Endothelial cell of umbilical vein (primary cell): ENCODE measurements at regions not wholly inside any gene's neighbourhood (a gene's known extent, or its start where the extent isn't known, plus 50 kb on each side); places are given as distances from the start of the nearest gene placed in this dataset.

ENCODE experiments used
- BruUV-seq: library from RNA; stranded (reverse); fragments of 400-500 nt; replicated peaks from 2 replicates; lab custom pipeline; 2021; lab: Mats Ljungman, UMichigan
- CTCF ChIA-PET: fragments of 300-600, 350-600 bp; sonication (Branson Sonifier 250); formaldehyde crosslinking; loops from one replicate; lab custom pipeline; 2021; ENCODE audit warnings: antibody characterized with exemption, inconsistent platforms; lab: Charles Lee
- POLR2A ChIA-PET: fragments of 300-600, 350-600 bp; sonication (Branson Sonifier 250); formaldehyde crosslinking; loops from one replicate; lab custom pipeline; 2021; ENCODE audit warnings: antibody characterized with exemption, inconsistent platforms; lab: Charles Lee
- DNase-seq: peaks from one replicate; pipeline ENCODE4 v3.0.0-alpha.2; 2011; ENCODE audit warnings: low read depth, low spot score
- FAIRE-seq: peaks from 2 replicates; lab custom pipeline; 2011; peaks lifted over from hg19 to GRCh38; lab: Jason Lieb, UNC
- H2AFZ ChIP-seq: 2 replicates; pipeline ENCODE4 v1.6.0; 2012; ENCODE audit warnings: low read depth, low read length, control low read depth, inconsistent platforms
- H3K27ac ChIP-seq: 2 replicates; pipeline ENCODE4 v1.5.1; 2011; ENCODE audit warnings: low read depth, mild to moderate bottlenecking, control low read depth, low read length, moderate library complexity; ENCODE audit not compliant: insufficient read depth
- H3K27me3 ChIP-seq, 2 experiments: 2 replicates each; pipeline versions ENCODE4 v1.6.0 to v1.6.1; 2011; ENCODE audit warnings: low read length in 2 of 2, mixed read lengths in 1 of 2; ENCODE audit not compliant: control insufficient read depth in 2 of 2, insufficient read depth in 2 of 2
- H3K36me3 ChIP-seq, 2 experiments: 2 replicates in 1 of 2; 3 replicates in 1 of 2; pipeline ENCODE4 v1.5.1; 2011; ENCODE audit warnings: low read length in 2 of 2, mild to moderate bottlenecking in 1 of 2, moderate library complexity in 1 of 2; ENCODE audit not compliant: control insufficient read depth in 2 of 2, insufficient read depth in 2 of 2; ENCODE audit errors: extremely low read depth in 1 of 2
- H3K4me1 ChIP-seq: 3 replicates; pipeline ENCODE4 v1.5.1; 2011; ENCODE audit warnings: mild to moderate bottlenecking, low read length; ENCODE audit not compliant: control insufficient read depth, insufficient read depth; ENCODE audit errors: extremely low read depth
- H3K4me2 ChIP-seq: 2 replicates; pipeline ENCODE4 v1.6.1; 2011; ENCODE audit warnings: low read length, control low read depth, mixed read lengths; ENCODE audit not compliant: insufficient read depth
- H3K4me3 ChIP-seq, 3 experiments: fragments of 200-600 bp in 1 of 3; sonication (generic), shearing (Covaris generic) in 1 of 3; replicated peaks in 1 of 3; 2 replicates each; pipeline ENCODE4 v1.5.1; 2011 to 2016; ENCODE audit warnings: control low read depth in 3 of 3, low read length in 3 of 3, mild to moderate bottlenecking in 2 of 3, inconsistent platforms in 1 of 3, low read depth in 1 of 3, moderate library complexity in 1 of 3; ENCODE audit not compliant: insufficient read depth in 1 of 3
- H3K79me2 ChIP-seq: 2 replicates; pipeline ENCODE4 v1.6.0; 2012; ENCODE audit warnings: low read length, inconsistent platforms; ENCODE audit not compliant: control insufficient read depth, insufficient read depth
- H3K9ac ChIP-seq: replicated peaks from 2 replicates; pipeline ENCODE3; 2011; ENCODE audit warnings: low read length, control low read depth; ENCODE audit not compliant: insufficient read depth; ENCODE audit errors: extremely low read depth
- H3K9me1 ChIP-seq: replicated peaks from 3 replicates; pipeline ENCODE4 v1.6.0; 2011; ENCODE audit warnings: mild to moderate bottlenecking, low read length; ENCODE audit not compliant: control insufficient read depth, insufficient read depth; ENCODE audit errors: extremely low read depth
- H3K9me3 ChIP-seq: replicated peaks from 2 replicates; pipeline ENCODE4 v1.5.1; 2012; ENCODE audit warnings: low read length, inconsistent platforms; ENCODE audit not compliant: control insufficient read depth, insufficient read depth
- H4K20me1 ChIP-seq: replicated peaks from 2 replicates; pipeline ENCODE3; 2011; ENCODE audit warnings: mild to moderate bottlenecking, low read length; ENCODE audit not compliant: control insufficient read depth, insufficient read depth; ENCODE audit errors: extremely low read depth
- CTCF ChIP-seq, 2 donors: IDR thresholded peaks; 1 replicate in 1 of 2; 2 replicates in 1 of 2; pipeline ENCODE4 v1.5.1; 2011; ENCODE audit warnings: low read length in 2 of 2, mild to moderate bottlenecking in 2 of 2, moderate library complexity in 2 of 2, control low read depth in 1 of 2, inconsistent platforms in 1 of 2, low read depth in 1 of 2; ENCODE audit not compliant: insufficient read depth in 1 of 2; ENCODE audit errors: extremely low read depth in 1 of 2
- FOS ChIP-seq: IDR thresholded peaks from 2 replicates; pipeline ENCODE4 v1.6.1; 2011; ENCODE audit warnings: mild to moderate bottlenecking, low read length, moderate library complexity, borderline replicate concordance; ENCODE audit not compliant: insufficient read depth
- GATA2 ChIP-seq: IDR thresholded peaks from 2 replicates; pipeline ENCODE4 v1.7.0; 2011; ENCODE audit warnings: low read depth, mild to moderate bottlenecking, moderate library complexity, mixed read lengths, low read length; ENCODE audit not compliant: insufficient read length, insufficient read depth
- JUN ChIP-seq: IDR thresholded peaks from 2 replicates; pipeline ENCODE4 v1.6.1; 2011; ENCODE audit warnings: borderline replicate concordance, low read depth; ENCODE audit not compliant: insufficient read length, insufficient read depth
- POLR2A ChIP-seq: IDR thresholded peaks from 2 replicates; pipeline ENCODE4 v1.6.1; 2012; ENCODE audit warnings: low read depth, mild to moderate bottlenecking, control low read depth, low read length
- POLR2AphosphoS5 ChIP-seq: IDR thresholded peaks from 2 replicates; pipeline ENCODE4 v1.6.1; 2012; ENCODE audit warnings: low read depth, mild to moderate bottlenecking, control low read depth, low read length, moderate library complexity; ENCODE audit not compliant: insufficient read depth
- dilution Hi-C: fragments of 300-500 bp; cut with MboI; formaldehyde crosslinking; loops from one replicate; pipeline ENCODE4 v1.15.0; 2019; ENCODE audit warnings: low sequenced_read_pairs; ENCODE audit not compliant: extremely low pct_ligation_motif_present
- intact Hi-C: fragments of 100-400 bp; cut with micrococcal nuclease; formaldehyde crosslinking; loops from one replicate; pipeline ENCODE4 v1.10.0; 2022
- TF ChIP-seq, protein P1 (sequence below): IDR thresholded peaks from 2 replicates; pipeline ENCODE4 v1.6.1; 2011; ENCODE audit not compliant: insufficient read depth, insufficient read length

DNA sequence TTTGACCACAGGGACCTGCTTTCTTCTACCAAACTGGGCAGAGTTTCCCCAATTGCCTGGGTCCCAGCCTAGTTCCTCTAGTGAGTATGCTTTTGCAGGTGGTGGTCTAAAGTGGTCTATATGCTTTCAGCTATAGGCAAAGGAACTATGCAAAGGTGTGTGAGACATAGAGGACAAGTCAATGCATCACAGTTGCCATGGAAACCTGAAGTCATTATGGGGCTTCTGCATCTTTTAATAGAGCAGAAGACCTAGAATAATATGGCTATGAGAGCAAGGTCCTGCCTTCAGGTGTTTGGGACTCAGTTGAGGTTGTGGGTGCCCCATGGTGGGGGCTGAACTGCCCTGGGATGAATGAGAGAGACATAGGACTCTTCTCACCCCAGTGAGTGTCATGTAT is 92.1 kb upstream of the RAB40AL start:
- Histone ChIP-seq H3K36me3 (no peaks in the 10 kb centered on the region), H3K9me1 (no peaks in the 10 kb centered on the region), H2AFZ (no peak overlapping the region), H3K9me3 (no peaks in the 10 kb centered on the region), H3K9ac (no peak overlapping the region), H3K4me3 (no peak overlapping the region), H3K27ac (no peak overlapping the region), H3K4me1 (peaks cover 16% of the 10 kb centered on the region), H4K20me1 (no peaks in the 10 kb centered on the region), H3K79me2 (no peaks in the 10 kb centered on the region), H3K27me3 (no peaks in the 10 kb centered on the region), H3K4me2 (no peak overlapping the region)
- CTCF ChIA-PET: interaction anchor here (1.8 kb wide), 1 partner anchor 10 kb away, joined by 4 read pairs; no protein-coding TSS in a partner anchor
- intact Hi-C loops (no loop called here), dilution Hi-C loops (no loop called here)
- TF ChIP-seq GATA2 (no peak), FOS (no peak), CTCF (IDR thresholded peaks at IDR 0.05; ENCODE audit: extremely low read depth in 1 of 2, insufficient read depth in 1 of 2, low read depth in 1 of 2, low read length in 2 of 2) (no peak), POLR2AphosphoS5 (no peak), POLR2A (no peak), JUN (no peak)
- TF ChIP-seq, protein P1, sequence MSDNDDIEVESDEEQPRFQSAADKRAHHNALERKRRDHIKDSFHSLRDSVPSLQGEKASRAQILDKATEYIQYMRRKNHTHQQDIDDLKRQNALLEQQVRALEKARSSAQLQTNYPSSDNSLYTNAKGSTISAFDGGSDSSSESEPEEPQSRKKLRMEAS: no peak
- DNase-seq (no peak), FAIRE-seq (no peak)
- BruUV-seq: no TSS peak
- POLR2A ChIA-PET: no interaction called here
